ENCODE measurements at regions not wholly inside any gene's neighbourhood (a gene's known extent, or its start where the extent isn't known, plus 50 kb on each side); places are given as distances from the start of the nearest gene placed in this dataset.

- 92 to 100% (median 98%) methylated on average over 1 of the region's 1 CpG for WGBS, 3 donors
- H3K36me3 ChIP-seq, result no peaks in the 10 kb centered on the region
- no peak for TF ChIP-seq CTCF (IDR thresholded peaks at IDR 0.05)
- no peak for TF ChIP-seq POLR2A (IDR thresholded peaks at IDR 0.05)
- TF ChIP-seq EP300 (IDR thresholded peaks at IDR 0.05), result no peak
- no peak overlapping the region for H3K4me3 ChIP-seq
- H3K27ac ChIP-seq, result no peak overlapping the region
- H3K27me3 ChIP-seq, result no peaks in the 10 kb centered on the region
- DNase-seq, result no peak
- intact Hi-C loops (cut with DNase I), result no loop called here
- no peaks in the 10 kb centered on the region for H3K9me3 ChIP-seq
- no peaks in the 10 kb centered on the region for H3K4me1 ChIP-seq (ENCODE audit: insufficient read depth)
Measured at GRCh38 chr5:174601946-174602345, 122.4 kb upstream of the MSX2 start.

GRCh38 chr5:174606153-174606552, 118.2 kb upstream of the MSX2 start:
- Histone ChIP-seq H3K27ac (no peak overlapping the region), H3K36me3 (no peaks in the 10 kb centered on the region), H3K9me3 (no peaks in the 10 kb centered on the region), H3K27me3 (no peaks in the 10 kb centered on the region), H3K4me3 (no peak overlapping the region), H3K4me1 (ENCODE audit: insufficient read depth) (no peaks in the 10 kb centered on the region)
- 66 to 74% (median 73%) methylated on average over 3 of the region's 3 CpGs for WGBS, 3 donors
- intact Hi-C loops (cut with DNase I), result no loop called here
- TF ChIP-seq EP300 (IDR thresholded peaks at IDR 0.05), result no peak
- TF ChIP-seq POLR2A (IDR thresholded peaks at IDR 0.05), result no peak
- TF ChIP-seq CTCF (IDR thresholded peaks at IDR 0.05), result no peak
- DNase-seq, result no peak

GRCh38 chr5:174606646-174607045, 117.7 kb upstream of the MSX2 start:
- Histone ChIP-seq H3K9me3 (no peaks in the 10 kb centered on the region), H3K4me3 (no peak overlapping the region), H3K27me3 (no peaks in the 10 kb centered on the region), H3K4me1 (ENCODE audit: insufficient read depth) (no peaks in the 10 kb centered on the region), H3K27ac (no peak overlapping the region), H3K36me3 (no peaks in the 10 kb centered on the region)
- TF ChIP-seq CTCF (IDR thresholded peaks at IDR 0.05) (no peak), EP300 (IDR thresholded peaks at IDR 0.05) (no peak), POLR2A (IDR thresholded peaks at IDR 0.05) (no peak)
- intact Hi-C loops (cut with DNase I), result no loop called here
- WGBS, 3 donors, result 41 to 48% (median 48%) methylated on average over 4 of the region's 4 CpGs
- DNase-seq, result no peak

GRCh38 chr5:174607205-174607604, 117.2 kb upstream of the MSX2 start:
- no peaks in the 10 kb centered on the region for H3K4me1 ChIP-seq (ENCODE audit: insufficient read depth)
- WGBS, 3 donors, result 84 to 88% (median 88%) methylated on average over 5 of the region's 5 CpGs
- H3K27ac ChIP-seq, result no peak overlapping the region
- intact Hi-C loops (cut with DNase I), result no loop called here
- no peaks in the 10 kb centered on the region for H3K36me3 ChIP-seq
- H3K27me3 ChIP-seq, result no peaks in the 10 kb centered on the region
- DNase-seq, result no peak
- TF ChIP-seq CTCF (IDR thresholded peaks at IDR 0.05) (no peak), EP300 (IDR thresholded peaks at IDR 0.05) (no peak), POLR2A (IDR thresholded peaks at IDR 0.05) (no peak)
- H3K9me3 ChIP-seq, result no peaks in the 10 kb centered on the region
- H3K4me3 ChIP-seq, result no peak overlapping the region

DNA sequence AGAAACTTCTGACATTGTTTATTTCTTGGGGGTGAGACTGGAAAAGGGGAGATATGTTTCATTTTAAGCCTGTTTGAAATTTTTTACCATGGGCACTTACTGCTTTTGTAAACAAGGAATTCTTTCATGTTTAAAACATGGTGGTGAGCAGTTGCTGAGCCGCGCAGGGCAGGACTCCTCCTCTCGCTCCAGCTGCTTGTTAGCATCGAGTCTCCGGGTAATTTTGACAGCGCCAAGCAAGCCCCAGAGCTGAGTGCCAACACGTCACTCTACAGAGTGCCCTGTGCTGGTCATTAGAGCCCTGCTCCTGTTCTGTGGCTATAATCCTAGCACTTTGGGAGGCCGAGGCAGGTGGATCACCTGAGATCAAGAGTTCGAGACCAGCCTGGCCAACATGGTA, 116.5 kb upstream of the MSX2 start:
- Histone ChIP-seq H3K27ac (no peak overlapping the region), H3K4me3 (no peak overlapping the region), H3K27me3 (no peaks in the 10 kb centered on the region), H3K36me3 (no peaks in the 10 kb centered on the region), H3K4me1 (ENCODE audit: insufficient read depth) (no peaks in the 10 kb centered on the region), H3K9me3 (no peaks in the 10 kb centered on the region)
- TF ChIP-seq POLR2A (IDR thresholded peaks at IDR 0.05) (no peak), CTCF (IDR thresholded peaks at IDR 0.05) (no peak), EP300 (IDR thresholded peaks at IDR 0.05) (no peak)
- intact Hi-C loops (cut with DNase I), result no loop called here
- 75 to 83% (median 77%) methylated on average over 9 of the region's 9 CpGs for WGBS, 3 donors
- DNase-seq, result no peak
